Activated CD8-positive, alpha-beta T cell treated with anti-CD3 and anti-CD28 coated beads for 36 hours (primary cell): ENCODE measurements at regions not wholly inside any gene's neighbourhood (a gene's known extent, or its start where the extent isn't known, plus 50 kb on each side); places are given as distances from the start of the nearest gene placed in this dataset.

ENCODE experiments used
- ATAC-seq: fragments of 200-7000 bp; cut with Tn5 transposase; one replicate; pipeline ENCODE4 v1.10.0; 2021; ENCODE audit warnings: mild to moderate bottlenecking, moderate library complexity
- CTCF ChIA-PET: fragments of 350-600 bp; sonication (Branson Sonifier 250); formaldehyde crosslinking; loops from one replicate; lab custom pipeline; 2021; ENCODE audit warnings: antibody characterized with exemption; lab: Charles Lee
- POLR2A ChIA-PET: fragments of 350-600 bp; sonication (Branson Sonifier 250); formaldehyde crosslinking; loops from one replicate; lab custom pipeline; 2021; ENCODE audit warnings: antibody characterized with exemption; lab: Charles Lee
- DNase-seq: peaks from one replicate; pipeline ENCODE4 v3.0.0-alpha.2; 2020
- H3K27ac Mint-ChIP-seq: one replicate; pipeline ENCODE4 v1.8.0; 2021; ENCODE audit warnings: mild to moderate bottlenecking, mixed read lengths
- H3K27me3 Mint-ChIP-seq: one replicate; pipeline ENCODE4 v1.8.0; 2021; ENCODE audit warnings: mixed read lengths
- H3K36me3 Mint-ChIP-seq: one replicate; pipeline ENCODE4 v1.8.0; 2021; ENCODE audit warnings: low read depth, mixed read lengths
- H3K4me1 Mint-ChIP-seq: one replicate; pipeline ENCODE4 v1.8.0; 2021; ENCODE audit warnings: low read depth, mixed read lengths
- H3K4me3 Mint-ChIP-seq: one replicate; pipeline ENCODE4 v1.8.0; 2021; ENCODE audit warnings: mild to moderate bottlenecking, moderate library complexity, mixed read lengths
- H3K9me3 Mint-ChIP-seq: one replicate; pipeline ENCODE4 v1.8.0; 2021; ENCODE audit warnings: mixed read lengths
- intact Hi-C: fragments of 100-400 bp; cut with micrococcal nuclease; formaldehyde crosslinking; loops from one replicate; pipeline ENCODE4 v1.10.0; 2022
- TF ChIP-seq, protein P1 (sequence below): fragments of 200-600 bp; IDR thresholded peaks from one replicate; pipeline ENCODE4 v1.8.0; 2022; ENCODE audit warnings: antibody characterized with exemption, mild to moderate bottlenecking

DNA sequence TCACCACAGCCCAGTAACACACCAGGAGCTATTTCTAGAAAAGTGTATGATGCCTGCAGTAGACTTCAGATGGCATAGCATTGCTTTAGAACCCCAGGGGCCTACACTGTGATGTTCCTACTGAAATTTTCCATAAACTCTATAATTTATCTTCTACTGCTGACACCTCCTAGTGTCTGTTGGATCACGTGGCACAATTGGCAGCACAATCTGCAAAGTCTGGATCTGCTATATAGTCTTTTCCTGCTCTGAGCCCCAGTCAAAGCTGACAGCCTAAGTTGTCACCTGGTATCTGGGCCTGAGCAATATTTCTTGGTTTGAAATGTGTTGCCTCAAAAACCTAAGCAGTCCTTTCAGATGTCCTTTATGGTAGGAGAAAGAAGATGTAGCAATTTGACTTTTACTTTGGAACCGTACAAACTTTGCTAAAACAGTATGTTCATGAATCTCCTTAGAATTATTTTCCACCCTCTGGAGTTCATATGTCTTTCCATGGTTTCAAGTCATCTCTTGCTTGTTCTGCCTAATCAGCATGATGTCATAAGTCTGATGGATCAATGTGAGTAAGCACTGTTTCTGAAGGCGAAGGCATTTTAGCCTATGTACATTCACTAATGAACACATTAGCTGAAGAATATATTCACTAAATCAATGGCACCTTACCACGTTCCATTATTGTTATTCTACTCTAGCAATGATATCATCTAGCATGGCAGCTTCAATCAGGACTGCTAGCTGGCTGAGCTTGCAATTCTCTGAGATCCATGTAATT lies 536.5 kb upstream of the NBEA start:
- TF ChIP-seq, protein P1, sequence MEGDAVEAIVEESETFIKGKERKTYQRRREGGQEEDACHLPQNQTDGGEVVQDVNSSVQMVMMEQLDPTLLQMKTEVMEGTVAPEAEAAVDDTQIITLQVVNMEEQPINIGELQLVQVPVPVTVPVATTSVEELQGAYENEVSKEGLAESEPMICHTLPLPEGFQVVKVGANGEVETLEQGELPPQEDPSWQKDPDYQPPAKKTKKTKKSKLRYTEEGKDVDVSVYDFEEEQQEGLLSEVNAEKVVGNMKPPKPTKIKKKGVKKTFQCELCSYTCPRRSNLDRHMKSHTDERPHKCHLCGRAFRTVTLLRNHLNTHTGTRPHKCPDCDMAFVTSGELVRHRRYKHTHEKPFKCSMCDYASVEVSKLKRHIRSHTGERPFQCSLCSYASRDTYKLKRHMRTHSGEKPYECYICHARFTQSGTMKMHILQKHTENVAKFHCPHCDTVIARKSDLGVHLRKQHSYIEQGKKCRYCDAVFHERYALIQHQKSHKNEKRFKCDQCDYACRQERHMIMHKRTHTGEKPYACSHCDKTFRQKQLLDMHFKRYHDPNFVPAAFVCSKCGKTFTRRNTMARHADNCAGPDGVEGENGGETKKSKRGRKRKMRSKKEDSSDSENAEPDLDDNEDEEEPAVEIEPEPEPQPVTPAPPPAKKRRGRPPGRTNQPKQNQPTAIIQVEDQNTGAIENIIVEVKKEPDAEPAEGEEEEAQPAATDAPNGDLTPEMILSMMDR, result no peak
- H3K9me3 Mint-ChIP-seq, result no peaks in the 10 kb centered on the region
- no peak overlapping the region for H3K4me3 Mint-ChIP-seq
- intact Hi-C loops, result no loop called here
- CTCF ChIA-PET, result no interaction called here
- H3K27me3 Mint-ChIP-seq, result no peaks in the 10 kb centered on the region
- DNase-seq, result no peak
- POLR2A ChIA-PET, result no interaction called here
- no peaks in the 10 kb centered on the region for H3K36me3 Mint-ChIP-seq
- no peaks in the 10 kb centered on the region for H3K4me1 Mint-ChIP-seq
- no peak overlapping the region for H3K27ac Mint-ChIP-seq
- ATAC-seq, result no peak

- Mint-ChIP-seq H3K36me3 (no peaks in the 10 kb centered on the region), H3K4me1 (no peaks in the 10 kb centered on the region), H3K4me3 (no peak overlapping the region), H3K27me3 (no peaks in the 10 kb centered on the region), H3K9me3 (no peaks in the 10 kb centered on the region), H3K27ac (no peak overlapping the region)
- no peak for DNase-seq
- ChIA-PET CTCF (interaction anchor here (1.0 kb wide), 1 partner anchor 12 kb away, joined by 3 read pairs; no protein-coding TSS in a partner anchor), POLR2A (no interaction called here)
- TF ChIP-seq, protein P1, result no peak
- ATAC-seq, result no peak
- intact Hi-C loops, result no loop called here
Observed at GRCh38 chr13:34408640-34409039, 533.4 kb upstream of the NBEA start.

DNA sequence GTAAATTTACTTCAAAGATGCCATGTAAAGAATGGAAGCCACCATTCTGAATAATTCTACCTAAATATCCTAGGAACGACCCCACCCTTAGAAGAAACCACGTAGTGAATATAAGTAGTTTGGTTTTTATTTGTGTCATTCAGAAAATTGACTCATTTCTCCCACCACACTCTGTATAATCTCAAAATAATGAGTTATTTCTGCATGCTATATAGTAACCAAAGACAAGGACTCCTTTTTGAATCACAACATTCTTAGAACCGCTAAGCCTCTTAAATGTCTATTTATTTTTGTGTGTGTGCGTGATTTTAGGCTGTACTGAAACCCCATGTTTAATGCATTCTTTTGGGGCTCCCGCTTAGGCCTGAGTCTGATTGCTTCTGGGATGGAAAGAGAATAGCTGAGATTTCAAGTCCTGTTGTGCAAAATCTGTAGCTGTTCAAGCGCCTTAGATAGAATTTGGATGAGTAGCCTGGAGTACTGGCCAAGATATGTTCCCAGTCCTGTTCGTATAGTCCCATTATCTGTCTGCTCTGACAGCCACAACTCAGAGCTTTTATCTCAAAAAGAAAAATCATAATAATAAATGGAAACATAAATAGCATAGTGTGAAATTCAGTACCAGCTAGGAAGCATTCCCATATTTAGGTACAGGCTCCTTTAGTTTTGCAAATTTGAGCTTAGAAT lies 532.4 kb upstream of the NBEA start:
- H3K36me3 Mint-ChIP-seq, result no peaks in the 10 kb centered on the region
- no peaks in the 10 kb centered on the region for H3K9me3 Mint-ChIP-seq
- DNase-seq, result no peak
- intact Hi-C loops, result no loop called here
- no peaks in the 10 kb centered on the region for H3K27me3 Mint-ChIP-seq
- no peak for ATAC-seq
- CTCF ChIA-PET, result interaction anchor here (0.9 to 1.3 kb wide), 3 partner anchors 8 to 21 kb away, joined by 3 read pairs; no protein-coding TSS in a partner anchor
- H3K27ac Mint-ChIP-seq, result no peak overlapping the region
- TF ChIP-seq, protein P1, result no peak
- POLR2A ChIA-PET, result no interaction called here
- H3K4me1 Mint-ChIP-seq, result no peaks in the 10 kb centered on the region
- no peak overlapping the region for H3K4me3 Mint-ChIP-seq

DNA sequence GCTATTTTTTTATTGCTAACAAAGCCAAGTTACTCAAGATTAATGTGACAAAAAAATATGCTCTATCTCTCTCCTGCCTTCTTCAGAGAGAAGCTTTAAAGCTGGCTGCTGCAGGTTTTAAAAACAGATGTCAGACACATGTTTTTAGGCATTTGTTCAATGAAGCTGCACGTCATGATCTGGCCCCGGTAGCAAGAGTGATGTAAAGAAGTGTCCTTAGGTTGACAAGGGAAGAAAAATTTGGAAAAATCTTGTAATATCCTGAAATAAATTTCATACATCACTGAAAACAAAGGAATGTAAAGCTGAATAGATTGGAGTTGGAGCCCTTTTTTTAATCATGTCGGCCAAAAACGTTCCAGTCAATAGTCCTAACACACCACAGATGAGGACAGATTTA lies 531.4 kb upstream of the NBEA start:
- DNase-seq, result no peak
- no peak for ATAC-seq
- TF ChIP-seq, protein P1, result no peak
- intact Hi-C loops, result no loop called here
- Mint-ChIP-seq H3K4me3 (no peak overlapping the region), H3K4me1 (no peaks in the 10 kb centered on the region), H3K27ac (no peak overlapping the region), H3K27me3 (no peaks in the 10 kb centered on the region), H3K9me3 (no peaks in the 10 kb centered on the region), H3K36me3 (no peaks in the 10 kb centered on the region)
- CTCF ChIA-PET, result interaction anchor here (0.9 to 1.3 kb wide), 2 partner anchors 9 to 20 kb away, joined by 3 read pairs; no protein-coding TSS in a partner anchor
- POLR2A ChIA-PET, result no interaction called here

GRCh38 chr13:34411177-34411576 lies 530.9 kb upstream of the NBEA start:
- DNase-seq (no peak), ATAC-seq (no peak)
- no peaks in the 10 kb centered on the region for H3K27me3 Mint-ChIP-seq
- no peak overlapping the region for H3K27ac Mint-ChIP-seq
- H3K36me3 Mint-ChIP-seq, result no peaks in the 10 kb centered on the region
- no peaks in the 10 kb centered on the region for H3K9me3 Mint-ChIP-seq
- TF ChIP-seq, protein P1, result no peak
- intact Hi-C loops, result no loop called here
- POLR2A ChIA-PET, result no interaction called here
- H3K4me1 Mint-ChIP-seq, result no peaks in the 10 kb centered on the region
- no peak overlapping the region for H3K4me3 Mint-ChIP-seq
- CTCF ChIA-PET, result interaction anchor here (1.3 kb wide), 1 partner anchor 19 kb away, joined by 3 read pairs; no protein-coding TSS in a partner anchor
